ENCODE measurements at regions not wholly inside any gene's neighbourhood (a gene's known extent, or its start where the extent isn't known, plus 50 kb on each side); places are given as distances from the start of the nearest gene placed in this dataset.

DNA sequence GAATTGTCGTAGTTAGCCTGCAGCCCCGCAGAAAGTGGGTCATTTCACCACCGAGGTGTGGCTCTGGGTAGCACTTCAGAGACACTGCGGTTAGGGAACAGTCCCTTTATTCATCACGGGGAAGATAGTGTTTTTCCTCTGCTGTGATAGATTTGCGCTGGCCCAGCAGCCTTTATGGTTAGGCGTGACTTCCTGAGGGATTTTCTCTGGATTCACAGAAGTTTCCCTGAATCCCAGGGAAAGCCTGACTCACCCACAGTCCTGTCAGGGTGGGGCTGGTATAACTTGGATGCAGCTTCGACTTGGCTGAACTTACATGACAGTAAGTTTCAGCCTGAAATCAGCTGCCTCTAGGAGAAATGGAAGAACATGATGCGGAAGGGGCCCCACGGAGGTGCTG, 196.3 kb upstream of the HHIP start:
- Histone ChIP-seq H3K27me3 (ENCODE audit: control insufficient read depth, insufficient read depth, low read length) (no peaks in the 10 kb centered on the region), H3K4me1 (ENCODE audit: control insufficient read depth, insufficient read depth, low read length) (no peaks in the 10 kb centered on the region), H3K27ac (ENCODE audit: low read length) (no peak overlapping the region), H3K36me3 (ENCODE audit: control insufficient read depth, insufficient read depth, low read length) (no peaks in the 10 kb centered on the region), H3K9me3 (ENCODE audit: control insufficient read depth, insufficient read depth, low read depth, low read length) (no peaks in the 10 kb centered on the region), H3K4me3 (ENCODE audit: low read depth in 2 of 2, low read length in 2 of 2) (no peak overlapping the region)
- no peak for ATAC-seq
- TF ChIP-seq POLR2AphosphoS5 (IDR thresholded peaks at IDR 0.05; ENCODE audit: low read depth, low read length) (no peak), SIN3A (IDR thresholded peaks at IDR 0.05; ENCODE audit: borderline replicate concordance, insufficient read depth, low read depth, low read length) (no peak), TCF7L2 (IDR thresholded peaks at IDR 0.05; ENCODE audit: low read depth, low read length) (no peak)
- TF ChIP-seq, protein P1, sequence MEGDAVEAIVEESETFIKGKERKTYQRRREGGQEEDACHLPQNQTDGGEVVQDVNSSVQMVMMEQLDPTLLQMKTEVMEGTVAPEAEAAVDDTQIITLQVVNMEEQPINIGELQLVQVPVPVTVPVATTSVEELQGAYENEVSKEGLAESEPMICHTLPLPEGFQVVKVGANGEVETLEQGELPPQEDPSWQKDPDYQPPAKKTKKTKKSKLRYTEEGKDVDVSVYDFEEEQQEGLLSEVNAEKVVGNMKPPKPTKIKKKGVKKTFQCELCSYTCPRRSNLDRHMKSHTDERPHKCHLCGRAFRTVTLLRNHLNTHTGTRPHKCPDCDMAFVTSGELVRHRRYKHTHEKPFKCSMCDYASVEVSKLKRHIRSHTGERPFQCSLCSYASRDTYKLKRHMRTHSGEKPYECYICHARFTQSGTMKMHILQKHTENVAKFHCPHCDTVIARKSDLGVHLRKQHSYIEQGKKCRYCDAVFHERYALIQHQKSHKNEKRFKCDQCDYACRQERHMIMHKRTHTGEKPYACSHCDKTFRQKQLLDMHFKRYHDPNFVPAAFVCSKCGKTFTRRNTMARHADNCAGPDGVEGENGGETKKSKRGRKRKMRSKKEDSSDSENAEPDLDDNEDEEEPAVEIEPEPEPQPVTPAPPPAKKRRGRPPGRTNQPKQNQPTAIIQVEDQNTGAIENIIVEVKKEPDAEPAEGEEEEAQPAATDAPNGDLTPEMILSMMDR (IDR thresholded peaks at IDR 0.05) = no peak
- TF ChIP-seq, protein P2, sequence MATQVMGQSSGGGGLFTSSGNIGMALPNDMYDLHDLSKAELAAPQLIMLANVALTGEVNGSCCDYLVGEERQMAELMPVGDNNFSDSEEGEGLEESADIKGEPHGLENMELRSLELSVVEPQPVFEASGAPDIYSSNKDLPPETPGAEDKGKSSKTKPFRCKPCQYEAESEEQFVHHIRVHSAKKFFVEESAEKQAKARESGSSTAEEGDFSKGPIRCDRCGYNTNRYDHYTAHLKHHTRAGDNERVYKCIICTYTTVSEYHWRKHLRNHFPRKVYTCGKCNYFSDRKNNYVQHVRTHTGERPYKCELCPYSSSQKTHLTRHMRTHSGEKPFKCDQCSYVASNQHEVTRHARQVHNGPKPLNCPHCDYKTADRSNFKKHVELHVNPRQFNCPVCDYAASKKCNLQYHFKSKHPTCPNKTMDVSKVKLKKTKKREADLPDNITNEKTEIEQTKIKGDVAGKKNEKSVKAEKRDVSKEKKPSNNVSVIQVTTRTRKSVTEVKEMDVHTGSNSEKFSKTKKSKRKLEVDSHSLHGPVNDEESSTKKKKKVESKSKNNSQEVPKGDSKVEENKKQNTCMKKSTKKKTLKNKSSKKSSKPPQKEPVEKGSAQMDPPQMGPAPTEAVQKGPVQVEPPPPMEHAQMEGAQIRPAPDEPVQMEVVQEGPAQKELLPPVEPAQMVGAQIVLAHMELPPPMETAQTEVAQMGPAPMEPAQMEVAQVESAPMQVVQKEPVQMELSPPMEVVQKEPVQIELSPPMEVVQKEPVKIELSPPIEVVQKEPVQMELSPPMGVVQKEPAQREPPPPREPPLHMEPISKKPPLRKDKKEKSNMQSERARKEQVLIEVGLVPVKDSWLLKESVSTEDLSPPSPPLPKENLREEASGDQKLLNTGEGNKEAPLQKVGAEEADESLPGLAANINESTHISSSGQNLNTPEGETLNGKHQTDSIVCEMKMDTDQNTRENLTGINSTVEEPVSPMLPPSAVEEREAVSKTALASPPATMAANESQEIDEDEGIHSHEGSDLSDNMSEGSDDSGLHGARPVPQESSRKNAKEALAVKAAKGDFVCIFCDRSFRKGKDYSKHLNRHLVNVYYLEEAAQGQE (IDR thresholded peaks at IDR 0.05; ENCODE audit: insufficient read depth in 1 of 2, low read depth in 2 of 2, low read length in 1 of 2) = no peak
- no TSS peak for BruUV-seq (replicated peaks)
- ChIA-PET CTCF (no interaction called here), POLR2A (no interaction called here)
- intact Hi-C loops (cut with micrococcal nuclease; ENCODE audit: unreplicated experiment) = no loop called here
- in situ Hi-C loops (cut with HindIII; ENCODE audit: low pct_unique_long_range_greater_than_20kb, low sequenced_read_pairs) = no loop called here
- no peak for DNase-seq (ENCODE audit: low read depth, low spot score)

DNA sequence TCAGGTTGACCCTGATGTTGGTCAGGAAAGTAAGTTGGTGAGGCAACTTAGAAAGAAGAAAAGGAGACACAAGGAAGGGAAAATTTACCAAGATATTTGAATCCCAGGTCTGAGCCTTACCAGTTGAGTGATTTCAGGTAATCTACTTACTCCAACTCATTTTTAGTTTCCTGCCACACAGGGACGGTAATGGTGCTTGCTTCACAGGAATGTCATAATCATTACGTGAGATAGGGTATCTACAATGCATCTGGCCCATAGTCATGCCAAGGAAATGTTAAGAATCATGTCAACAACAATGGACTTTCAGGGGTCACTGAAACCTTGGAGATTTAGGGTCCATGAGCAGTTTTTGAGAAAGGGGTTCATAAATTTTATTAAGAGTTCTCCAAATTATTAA, 195.4 kb upstream of the HHIP start:
- ChIA-PET CTCF (no interaction called here), POLR2A (no interaction called here)
- intact Hi-C loops (cut with micrococcal nuclease; ENCODE audit: unreplicated experiment) = no loop called here

More for the DNA sequence above, 195.4 kb upstream of the HHIP start:
- Histone ChIP-seq H3K4me1 (ENCODE audit: control insufficient read depth, insufficient read depth, low read length) (no peaks in the 10 kb centered on the region), H3K27me3 (ENCODE audit: control insufficient read depth, insufficient read depth, low read length) (no peaks in the 10 kb centered on the region), H3K36me3 (ENCODE audit: control insufficient read depth, insufficient read depth, low read length) (no peaks in the 10 kb centered on the region), H3K9me3 (ENCODE audit: control insufficient read depth, insufficient read depth, low read depth, low read length) (no peaks in the 10 kb centered on the region), H3K4me3 (ENCODE audit: low read depth in 2 of 2, low read length in 2 of 2) (no peak overlapping the region), H3K27ac (ENCODE audit: low read length) (no peak overlapping the region)
- ATAC-seq = no peak
- no TSS peak for BruUV-seq (replicated peaks)
- in situ Hi-C loops (cut with HindIII; ENCODE audit: low pct_unique_long_range_greater_than_20kb, low sequenced_read_pairs) = no loop called here
- no peak for DNase-seq (ENCODE audit: low read depth, low spot score)
- TF ChIP-seq POLR2AphosphoS5 (IDR thresholded peaks at IDR 0.05; ENCODE audit: low read depth, low read length) = no peak
- TF ChIP-seq, protein P2 (IDR thresholded peaks at IDR 0.05; ENCODE audit: insufficient read depth in 1 of 2, low read depth in 2 of 2, low read length in 1 of 2) = no peak
- no peak for TF ChIP-seq SIN3A (IDR thresholded peaks at IDR 0.05; ENCODE audit: borderline replicate concordance, insufficient read depth, low read depth, low read length)
- TF ChIP-seq TCF7L2 (IDR thresholded peaks at IDR 0.05; ENCODE audit: low read depth, low read length) = no peak
- TF ChIP-seq, protein P1 (IDR thresholded peaks at IDR 0.05) = no peak
